Kasumi-1 (cell line): ENCODE measurements at regions not wholly inside any gene's neighbourhood (a gene's known extent, or its start where the extent isn't known, plus 50 kb on each side); places are given as distances from the start of the nearest gene placed in this dataset.
"Not testable (repeated sequence)": the region's sequence is repeated elsewhere in the genome, so short reads cannot be mapped to it uniquely, and the experiment has no call there.

Source experiments
- DNase-seq, 2 experiments: peaks; one replicate each; lab custom pipeline; 2025; lab: John Stamatoyannopoulos, UW

DNA sequence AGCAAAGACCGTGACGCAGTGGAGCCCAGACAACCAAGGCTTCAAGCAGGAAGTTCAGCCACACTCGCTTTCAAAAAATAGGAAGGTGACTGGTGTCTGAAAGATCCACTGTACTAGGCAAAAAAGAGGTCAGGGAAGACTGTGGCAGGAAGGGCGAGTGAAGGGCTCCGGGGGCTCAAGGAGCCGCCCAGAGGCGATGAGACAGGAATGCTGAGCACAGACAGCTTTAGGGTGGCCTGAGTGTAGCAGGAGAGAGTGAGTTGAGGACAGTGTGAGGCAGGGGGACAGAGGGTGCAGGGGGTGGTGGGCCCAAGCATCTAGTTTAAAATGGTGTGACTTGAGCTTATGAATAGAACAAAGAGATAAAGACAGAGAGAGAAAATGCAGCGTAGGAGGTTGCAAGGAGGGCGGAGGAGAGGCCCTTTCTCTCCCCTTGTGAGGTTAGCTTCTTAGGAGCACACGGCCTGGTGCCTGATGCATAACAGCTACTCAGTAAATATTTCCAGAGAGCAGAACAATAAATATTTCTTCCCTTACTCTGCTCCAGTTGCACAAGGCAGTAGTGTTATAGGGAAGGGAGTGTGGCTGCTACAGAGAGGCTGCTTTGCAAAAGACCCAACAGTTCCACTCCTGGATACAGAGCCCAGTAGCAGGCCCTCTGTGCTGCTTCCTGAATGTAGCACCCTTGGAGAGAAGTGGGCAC, 789.7 kb upstream of the RAB6C start:
- DNase-seq: no peak

DNA sequence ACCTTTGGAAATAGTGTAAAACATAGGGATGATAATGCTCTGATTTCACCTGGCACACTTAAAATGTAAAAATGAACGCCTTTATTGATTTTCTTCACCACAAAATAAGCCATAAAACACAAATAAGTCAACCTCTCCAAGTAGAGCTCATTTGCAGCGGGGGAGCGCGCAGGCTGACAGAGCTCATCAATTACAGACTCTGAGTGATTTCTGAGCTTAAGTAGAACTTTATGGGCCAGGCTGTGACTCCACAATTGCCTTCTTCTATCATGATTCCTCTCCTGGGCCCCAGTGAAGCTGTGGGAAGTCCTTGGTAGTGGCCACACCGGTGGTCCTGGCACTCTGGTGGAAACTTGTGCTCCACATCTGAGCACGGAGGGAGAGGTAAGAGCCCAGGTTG, 789.0 kb upstream of the RAB6C start:
- no peak for DNase-seq

- DNase-seq: no peak
These were observed 787.9 kb upstream of the RAB6C start for GRCh38 chr2:129191530-129191929.

DNA sequence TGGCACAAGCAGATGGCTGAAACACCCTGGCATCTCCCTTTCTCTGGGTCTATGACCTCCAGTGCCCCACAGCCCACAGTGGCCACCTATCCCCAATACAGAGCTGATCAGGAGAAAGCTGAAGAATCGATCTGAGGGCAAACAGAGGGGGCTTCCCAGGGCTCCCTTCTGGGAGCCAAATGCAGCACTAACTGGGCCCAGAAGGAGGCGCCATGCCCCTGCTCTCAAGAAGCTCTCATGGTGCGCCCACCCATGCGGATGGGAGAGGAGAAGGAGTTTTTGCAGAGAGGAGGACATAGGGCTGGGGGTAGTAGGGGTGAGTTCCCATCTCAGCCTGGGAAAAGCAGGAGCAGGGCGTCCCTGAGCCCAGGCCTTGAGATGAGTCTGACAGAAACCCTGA, 787.3 kb upstream of the RAB6C start:
- no peak for DNase-seq

DNA sequence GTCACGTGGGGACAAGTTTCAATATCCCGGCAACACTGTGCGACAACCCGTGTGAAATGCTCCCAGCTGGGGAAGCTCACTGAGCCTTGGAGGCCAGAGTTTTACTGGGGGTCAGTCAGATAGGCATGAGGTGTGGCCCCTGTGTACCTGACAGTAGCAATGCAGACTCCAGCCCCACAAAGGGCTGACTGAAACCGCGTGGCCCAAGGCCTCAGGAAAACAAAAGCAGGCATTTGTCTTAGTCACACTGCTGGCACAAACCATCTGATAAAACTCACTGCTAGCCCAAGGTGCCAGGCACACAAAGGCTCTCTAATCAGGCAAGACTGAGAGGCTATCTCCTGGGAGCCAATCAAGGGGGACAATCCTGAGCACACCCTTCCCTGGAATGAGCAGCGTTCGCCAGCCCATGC, 786.6 kb upstream of the RAB6C start:
- DNase-seq: no peak

DNA sequence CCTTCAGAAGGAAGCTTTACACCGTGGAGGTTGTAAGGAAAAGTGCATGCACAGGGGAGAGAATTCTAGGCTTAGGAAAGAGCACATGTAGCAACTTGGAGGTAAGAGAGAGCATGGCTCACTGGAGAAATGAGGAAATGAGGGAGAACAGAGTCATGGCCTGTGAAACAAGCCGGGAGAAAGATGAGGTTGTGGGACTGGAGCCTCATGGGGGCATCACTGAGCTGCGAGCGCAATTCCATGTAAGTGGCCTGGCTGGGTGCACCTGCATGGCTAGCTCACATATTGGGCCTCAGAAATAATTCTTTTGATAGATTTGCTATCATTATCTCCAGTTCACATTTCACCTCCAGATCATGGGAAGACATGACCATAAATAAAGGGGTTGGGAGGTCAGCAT, 785.5 kb upstream of the RAB6C start:
- DNase-seq: no peak

GRCh38 chr2:129199501-129199900, 780.0 kb upstream of the RAB6C start:
- no peak for DNase-seq

DNA sequence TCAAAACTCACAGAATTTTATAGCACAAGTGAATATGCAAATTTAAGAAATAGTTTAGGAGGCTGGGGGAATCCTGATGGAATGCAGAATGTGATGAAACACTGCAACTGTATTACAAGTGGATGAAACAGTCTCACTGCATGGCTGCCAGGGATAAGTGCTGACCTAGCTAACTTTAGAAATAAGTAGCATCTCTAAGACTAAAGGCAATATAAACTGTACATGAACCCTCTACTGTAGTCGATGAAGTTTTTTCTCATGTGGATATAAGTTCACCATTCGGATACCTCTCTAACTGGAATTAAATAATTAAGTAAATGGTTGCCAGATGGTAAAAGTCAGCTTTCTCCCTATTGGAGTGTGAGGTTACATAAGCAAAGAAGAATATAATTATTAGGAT, 777.8 kb upstream of the RAB6C start:
- no peak for DNase-seq

- peak in 1 of 2 experiments; percentile 29 for DNase-seq
These were observed 776.1 kb upstream of the RAB6C start for GRCh38 chr2:129203331-129203730.

DNA sequence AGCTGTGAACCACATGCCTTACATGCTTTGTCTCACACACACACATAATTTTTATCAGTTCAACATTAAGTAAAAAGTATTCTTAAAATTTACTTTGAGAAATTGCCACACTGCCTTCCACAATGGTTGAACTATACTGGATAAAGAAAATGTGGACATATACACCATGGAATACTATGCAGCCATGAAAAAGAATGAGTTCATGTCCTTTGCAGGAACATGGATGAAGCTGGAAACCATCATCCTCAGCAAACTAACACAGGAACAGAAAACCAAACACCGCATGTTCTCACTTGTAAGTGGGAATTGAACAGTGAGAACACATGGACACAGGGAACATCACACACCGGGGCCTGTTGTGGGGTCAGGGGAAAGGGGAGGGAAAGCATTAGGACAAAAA, 774.9 kb upstream of the RAB6C start:
- DNase-seq: not testable (repeated sequence)

DNA sequence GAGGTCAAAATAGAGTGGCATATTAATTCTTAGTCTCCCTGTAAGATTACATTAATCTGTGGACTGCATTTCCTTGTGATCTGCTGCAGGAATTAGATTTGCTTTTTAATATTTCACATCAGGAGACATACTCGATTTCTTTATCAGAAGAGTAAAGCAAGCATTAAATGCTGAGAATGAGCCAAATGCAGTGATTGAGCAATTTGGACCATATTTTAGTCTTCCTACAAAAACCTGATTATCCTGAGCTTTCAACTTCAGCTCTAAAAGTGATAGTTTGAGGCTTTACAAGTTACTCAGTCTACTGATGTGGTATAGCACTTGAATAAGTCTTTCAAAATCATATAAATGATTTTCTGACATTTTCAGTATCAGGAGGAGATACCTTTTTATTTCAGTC, 774.3 kb upstream of the RAB6C start:
- no peak for DNase-seq

DNA sequence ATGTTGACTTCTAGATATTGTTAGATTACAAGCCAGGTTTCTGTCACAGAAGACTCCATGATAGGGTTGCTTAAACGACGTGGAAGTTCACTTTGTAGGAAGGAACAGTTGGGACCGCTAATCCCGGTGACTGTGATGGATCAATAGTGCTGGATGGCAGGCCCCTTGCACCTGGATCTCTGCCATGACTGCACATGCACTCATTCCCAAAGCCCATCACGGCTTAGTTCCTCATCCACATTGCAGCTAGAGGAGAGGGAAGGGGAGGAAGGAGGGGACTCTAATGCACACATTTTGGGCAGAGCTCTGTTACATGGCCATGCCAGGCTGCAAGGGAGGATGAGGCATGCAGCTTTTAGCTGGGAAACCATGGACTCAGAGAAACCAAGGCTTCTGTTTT, 773.7 kb upstream of the RAB6C start:
- no peak for DNase-seq

GRCh38 chr2:129212299-129212958, 767.0 kb upstream of the RAB6C start:
- DNase-seq: no peak

DNA sequence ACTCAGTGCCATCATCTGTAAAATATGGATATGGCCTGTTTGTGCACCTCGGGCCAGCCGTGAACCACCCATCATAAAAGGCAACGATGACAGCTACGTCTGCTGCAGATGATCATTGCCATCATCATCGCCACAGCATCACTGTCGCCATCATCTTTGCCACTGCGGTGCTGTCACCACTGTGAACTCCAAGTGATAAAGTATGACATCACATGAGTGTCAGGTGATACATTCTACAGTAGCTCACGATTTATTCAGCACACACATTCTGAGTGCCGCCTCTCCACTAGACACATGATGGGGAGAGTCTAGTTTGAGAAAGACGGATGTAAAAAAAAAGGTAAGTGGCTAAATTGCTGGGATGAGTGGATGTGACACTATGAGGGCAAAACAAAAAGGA, 755.4 kb upstream of the RAB6C start:
- no peak for DNase-seq

DNA sequence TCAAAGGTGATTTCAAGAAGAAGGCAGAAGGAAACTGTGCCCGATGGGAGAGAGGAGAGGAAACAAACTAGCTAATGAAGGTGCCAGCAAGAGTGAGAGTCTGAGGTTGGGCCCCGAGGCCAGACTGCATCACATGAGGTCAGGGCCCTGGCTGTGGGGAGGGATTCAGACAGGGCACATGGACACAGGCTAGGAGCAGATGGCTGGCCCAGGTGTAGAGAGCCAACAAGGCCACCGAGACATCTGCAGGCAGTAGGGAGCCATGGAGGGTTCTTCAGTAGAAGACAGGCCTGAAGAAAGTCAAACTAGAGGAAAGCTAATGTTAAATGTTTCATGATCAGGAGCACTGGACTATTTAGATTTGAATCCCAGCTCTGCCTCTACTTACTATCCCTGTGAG, 755.0 kb upstream of the RAB6C start:
- no peak for DNase-seq

DNA sequence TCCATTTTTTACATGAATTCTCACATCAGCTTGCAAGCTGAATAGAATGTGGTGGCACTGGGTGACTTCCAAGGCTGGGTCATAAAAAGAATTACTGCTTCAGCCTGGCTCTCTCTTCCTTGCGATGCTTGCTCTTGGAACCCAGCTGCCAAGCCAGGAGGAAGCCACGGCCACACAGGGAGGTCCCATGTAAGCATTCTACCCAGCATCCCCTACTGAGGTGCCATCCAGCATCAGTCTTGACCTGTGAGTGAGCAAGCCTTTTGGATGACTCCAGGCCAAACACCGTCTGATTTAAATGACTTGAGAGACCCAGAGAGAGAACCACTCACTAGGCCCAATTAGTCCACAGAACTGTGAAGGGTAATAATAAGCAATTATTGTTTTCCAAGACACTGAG, 750.3 kb upstream of the RAB6C start:
- DNase-seq: no peak

DNA sequence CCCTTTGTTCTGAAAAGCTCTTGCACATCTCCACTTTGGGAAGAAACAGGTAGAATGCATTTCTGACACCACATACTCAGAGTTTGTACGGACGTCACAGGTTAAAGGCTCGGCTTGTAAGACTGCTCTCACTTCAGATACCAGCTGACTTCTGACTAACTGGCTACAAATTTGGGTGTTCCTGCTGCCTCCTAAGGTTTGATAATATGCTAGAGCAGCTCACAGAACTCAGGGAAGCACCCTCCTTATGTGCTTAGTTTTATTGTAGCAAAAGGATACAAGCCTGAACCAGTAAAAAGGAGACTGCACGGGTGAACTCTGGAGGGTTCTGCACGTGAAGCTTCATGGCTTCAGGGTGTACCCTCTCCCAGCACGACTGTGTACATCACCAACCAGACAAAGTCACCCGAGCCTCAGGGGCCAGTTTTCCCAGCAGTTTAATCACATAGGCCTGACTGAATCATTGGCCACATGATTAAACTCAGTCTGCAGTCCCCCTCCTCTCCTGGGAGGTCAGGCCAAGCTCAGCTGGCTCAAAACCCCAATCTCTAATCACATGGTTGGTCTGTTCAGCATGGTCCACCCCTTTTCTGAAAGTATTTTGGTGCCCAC, 749.5 kb upstream of the RAB6C start:
- no peak for DNase-seq

DNA sequence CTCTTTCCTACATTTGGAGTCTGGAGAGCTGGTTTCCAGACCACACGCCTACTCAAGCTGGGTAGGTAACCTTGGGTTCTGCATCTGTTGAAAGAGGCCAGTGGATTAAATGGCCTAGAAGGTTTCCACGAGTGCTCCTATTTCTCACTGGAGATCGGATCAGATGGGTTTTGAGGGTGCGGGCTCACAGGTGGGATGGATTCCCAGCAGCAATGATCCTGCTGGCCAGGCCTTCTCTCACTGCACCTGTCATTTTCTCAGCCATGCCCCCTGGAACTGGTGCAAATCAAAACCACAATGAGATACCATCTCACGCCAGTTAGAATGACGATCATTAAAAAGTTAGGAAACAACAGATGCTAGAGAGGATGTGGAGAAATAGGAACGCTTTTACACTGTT, 747.5 kb upstream of the RAB6C start:
- no peak for DNase-seq

DNA sequence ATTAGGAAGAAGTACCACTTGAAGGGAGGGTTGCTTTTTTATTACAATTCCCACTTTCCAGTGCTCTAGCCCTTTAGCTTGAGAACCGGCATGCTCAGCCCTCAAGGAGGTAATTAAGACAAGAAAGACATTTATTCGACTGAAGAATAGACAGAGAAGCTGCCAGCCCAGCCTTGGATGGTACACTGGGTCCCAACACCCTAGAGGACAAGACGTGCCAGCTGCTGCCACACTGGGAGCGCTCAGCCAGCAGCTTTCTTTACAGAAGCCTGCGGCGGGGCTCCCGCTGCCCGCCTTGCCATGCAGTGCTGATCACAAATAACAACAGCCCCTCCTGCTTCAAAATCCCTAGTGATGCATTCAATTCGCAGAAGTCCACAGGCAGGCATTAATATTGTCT, 746.3 kb upstream of the RAB6C start:
- no peak for DNase-seq

GRCh38 chr2:129233751-129234406, 745.6 kb upstream of the RAB6C start:
- DNase-seq: peak; percentile 12 to 63

DNA sequence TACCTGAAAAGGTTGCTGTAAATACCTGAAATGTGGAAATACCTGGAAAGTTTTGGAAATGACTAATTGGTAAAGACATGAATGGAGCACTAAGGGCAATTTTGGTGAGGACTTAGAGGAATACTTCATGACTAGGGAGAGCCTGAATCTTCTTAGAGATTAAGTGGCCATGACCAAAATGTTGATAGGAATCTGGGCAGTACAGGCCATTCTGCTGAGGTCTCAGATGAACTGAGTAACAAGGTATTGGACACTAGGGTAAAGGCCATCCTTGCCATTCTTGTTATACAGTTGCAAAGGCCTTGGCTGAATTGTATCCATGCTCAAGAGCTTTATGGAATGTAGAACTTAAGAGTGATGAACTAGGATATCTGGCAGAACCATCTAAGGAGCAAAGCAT, 742.9 kb upstream of the RAB6C start:
- DNase-seq: no peak

DNA sequence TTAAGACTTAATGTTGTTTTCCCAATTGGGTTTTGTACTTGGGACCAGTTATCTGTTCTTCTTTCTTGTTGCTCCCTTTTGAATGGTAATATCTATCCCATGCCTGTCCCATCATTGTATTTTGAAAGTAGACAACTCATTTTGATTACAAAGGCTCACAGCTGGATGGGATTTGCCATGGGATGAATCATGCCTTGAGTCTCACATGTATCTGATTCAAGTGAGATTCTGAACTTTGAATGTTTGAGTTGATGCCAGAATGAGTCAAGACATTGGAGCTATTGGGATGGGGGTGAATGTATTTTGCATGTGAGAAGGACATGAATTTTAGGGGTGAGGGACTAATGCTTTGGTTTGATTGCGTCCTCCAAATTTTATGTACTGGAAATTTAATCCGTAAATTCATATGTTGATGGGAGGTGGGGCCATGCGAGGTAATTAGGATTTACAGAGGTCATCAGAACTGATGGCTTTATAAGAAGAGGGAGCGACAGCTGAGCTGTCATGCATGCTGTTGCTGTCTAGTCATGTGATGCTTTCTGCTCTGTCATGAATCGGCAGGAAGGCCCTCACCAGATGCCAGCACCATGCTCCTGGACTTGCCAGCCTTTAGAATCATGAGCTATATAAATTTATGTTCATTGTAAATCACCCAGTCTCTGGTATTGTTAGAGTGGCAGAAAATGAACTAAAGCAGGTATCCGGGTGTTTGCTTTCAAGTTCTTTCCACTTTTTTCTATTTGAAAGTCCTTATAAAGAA, 741.3 kb upstream of the RAB6C start:
- DNase-seq: no peak
